Fibroblast of villous mesenchyme (primary cell): ENCODE measurements at regions not wholly inside any gene's neighbourhood (a gene's known extent, or its start where the extent isn't known, plus 50 kb on each side); places are given as distances from the start of the nearest gene placed in this dataset.

ENCODE experiments used
- DNase-seq: peaks from one replicate; pipeline ENCODE4 v3.0.0-alpha.2; 2010; ENCODE audit warnings: low read depth
- H3K4me3 ChIP-seq: 2 replicates; pipeline ENCODE4 v1.5.1; 2011; ENCODE audit warnings: low read depth, mild to moderate bottlenecking, low read length
- TF ChIP-seq, protein P1 (sequence below): IDR thresholded peaks from 2 replicates; pipeline ENCODE4 v1.5.1; 2012; ENCODE audit warnings: low read depth, mild to moderate bottlenecking, low read length; ENCODE audit not compliant: insufficient read depth

DNA sequence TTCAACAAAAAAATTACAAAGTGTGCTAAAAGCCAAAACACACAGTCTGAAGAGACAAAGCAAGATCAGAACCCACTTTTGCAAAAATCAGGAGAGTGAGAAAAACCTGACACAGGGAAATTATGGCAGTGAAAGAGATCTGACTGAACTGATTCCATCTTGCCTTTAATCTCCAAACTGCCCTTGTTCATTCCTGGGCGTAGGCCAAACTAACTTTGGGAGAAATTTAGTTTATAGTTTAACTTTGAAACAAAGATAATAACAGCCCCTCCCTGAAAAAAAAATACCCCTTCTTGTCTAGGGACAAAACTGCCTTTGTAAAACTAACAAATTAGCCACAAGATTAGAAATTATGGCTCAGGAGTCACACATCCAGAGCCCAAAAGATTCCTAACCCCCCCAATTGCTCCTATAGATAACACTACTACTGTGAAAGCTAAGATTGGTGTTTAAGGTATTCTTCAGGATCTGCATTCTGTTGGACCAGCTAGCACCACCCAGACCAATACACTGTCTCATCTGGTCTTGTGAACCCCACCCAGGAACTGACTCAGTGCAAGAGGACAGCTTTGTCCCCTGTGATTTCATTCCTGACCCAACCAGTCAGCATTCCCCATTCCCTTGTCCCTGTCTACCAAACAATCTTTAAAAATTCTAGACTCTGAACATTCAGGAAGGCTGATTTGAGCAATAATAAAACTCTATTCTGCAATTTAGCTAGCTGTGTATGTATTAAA is 226.1 kb upstream of the SH3BP4 start:
- no peak overlapping the region for H3K4me3 ChIP-seq
- TF ChIP-seq, protein P1, sequence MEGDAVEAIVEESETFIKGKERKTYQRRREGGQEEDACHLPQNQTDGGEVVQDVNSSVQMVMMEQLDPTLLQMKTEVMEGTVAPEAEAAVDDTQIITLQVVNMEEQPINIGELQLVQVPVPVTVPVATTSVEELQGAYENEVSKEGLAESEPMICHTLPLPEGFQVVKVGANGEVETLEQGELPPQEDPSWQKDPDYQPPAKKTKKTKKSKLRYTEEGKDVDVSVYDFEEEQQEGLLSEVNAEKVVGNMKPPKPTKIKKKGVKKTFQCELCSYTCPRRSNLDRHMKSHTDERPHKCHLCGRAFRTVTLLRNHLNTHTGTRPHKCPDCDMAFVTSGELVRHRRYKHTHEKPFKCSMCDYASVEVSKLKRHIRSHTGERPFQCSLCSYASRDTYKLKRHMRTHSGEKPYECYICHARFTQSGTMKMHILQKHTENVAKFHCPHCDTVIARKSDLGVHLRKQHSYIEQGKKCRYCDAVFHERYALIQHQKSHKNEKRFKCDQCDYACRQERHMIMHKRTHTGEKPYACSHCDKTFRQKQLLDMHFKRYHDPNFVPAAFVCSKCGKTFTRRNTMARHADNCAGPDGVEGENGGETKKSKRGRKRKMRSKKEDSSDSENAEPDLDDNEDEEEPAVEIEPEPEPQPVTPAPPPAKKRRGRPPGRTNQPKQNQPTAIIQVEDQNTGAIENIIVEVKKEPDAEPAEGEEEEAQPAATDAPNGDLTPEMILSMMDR, result no peak
- DNase-seq, result no peak

DNA sequence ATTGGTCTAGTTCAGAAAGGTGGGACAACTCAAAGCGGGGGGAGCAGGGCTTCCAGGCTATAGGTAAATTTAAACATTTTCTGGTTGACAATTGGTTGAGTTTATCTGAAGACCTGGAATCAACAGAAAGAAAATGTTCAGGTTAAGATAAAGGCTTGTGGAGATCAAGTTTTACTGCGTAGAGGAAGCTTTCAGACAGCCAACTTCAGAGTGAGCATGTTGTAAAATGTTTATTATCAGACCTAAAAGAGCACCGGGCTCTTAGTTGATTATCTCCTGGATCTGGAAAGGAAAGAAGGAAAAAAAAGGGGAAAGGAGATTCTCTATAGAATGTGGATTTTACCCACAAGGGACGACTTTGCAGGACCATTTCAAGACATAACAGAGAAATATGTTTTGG is 227.0 kb upstream of the SH3BP4 start:
- H3K4me3 ChIP-seq, result no peak overlapping the region
- no peak for DNase-seq
- TF ChIP-seq, protein P1, result no peak

DNA sequence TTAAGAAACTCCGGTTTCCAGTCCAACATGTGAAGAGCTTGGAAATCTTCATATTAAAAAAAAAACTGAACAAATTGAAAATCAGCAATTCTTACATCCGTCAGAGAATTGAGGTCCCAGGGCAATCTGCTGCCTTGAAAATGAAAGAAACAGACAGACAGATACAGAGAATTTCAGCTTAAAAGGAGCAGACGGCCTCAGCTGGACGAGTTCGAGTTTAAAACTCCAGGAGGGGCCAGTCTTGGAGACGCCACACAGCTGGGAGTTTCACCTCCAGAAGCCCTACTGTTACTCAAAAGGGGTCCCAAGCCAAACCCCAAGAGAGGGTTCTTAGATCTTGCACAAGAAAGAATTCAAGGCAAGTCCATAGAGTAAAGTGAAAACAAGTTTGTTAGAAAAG is 226.5 kb upstream of the ARL4C start:
- DNase-seq, result no peak
- no peak overlapping the region for H3K4me3 ChIP-seq
- TF ChIP-seq, protein P1, result no peak

DNA sequence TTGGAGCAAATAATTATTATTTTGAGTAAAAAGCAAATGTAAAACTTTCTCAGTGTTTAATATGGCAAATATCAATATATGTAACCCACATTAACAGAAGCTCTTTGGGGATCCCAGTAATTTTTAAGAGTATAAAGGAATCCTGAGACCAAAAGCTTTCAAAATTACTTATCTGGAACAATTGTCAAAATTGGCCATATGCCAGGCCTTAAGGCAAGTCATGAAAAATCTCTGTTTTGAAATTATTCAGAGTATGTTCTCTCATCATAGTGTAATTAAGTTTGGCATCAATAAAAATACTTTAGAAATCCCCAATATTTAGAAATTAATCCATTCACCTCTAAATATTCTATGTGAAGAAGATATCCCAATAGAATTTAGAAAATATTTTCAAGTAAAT is 225.3 kb upstream of the ARL4C start:
- TF ChIP-seq, protein P1, result no peak

DNA sequence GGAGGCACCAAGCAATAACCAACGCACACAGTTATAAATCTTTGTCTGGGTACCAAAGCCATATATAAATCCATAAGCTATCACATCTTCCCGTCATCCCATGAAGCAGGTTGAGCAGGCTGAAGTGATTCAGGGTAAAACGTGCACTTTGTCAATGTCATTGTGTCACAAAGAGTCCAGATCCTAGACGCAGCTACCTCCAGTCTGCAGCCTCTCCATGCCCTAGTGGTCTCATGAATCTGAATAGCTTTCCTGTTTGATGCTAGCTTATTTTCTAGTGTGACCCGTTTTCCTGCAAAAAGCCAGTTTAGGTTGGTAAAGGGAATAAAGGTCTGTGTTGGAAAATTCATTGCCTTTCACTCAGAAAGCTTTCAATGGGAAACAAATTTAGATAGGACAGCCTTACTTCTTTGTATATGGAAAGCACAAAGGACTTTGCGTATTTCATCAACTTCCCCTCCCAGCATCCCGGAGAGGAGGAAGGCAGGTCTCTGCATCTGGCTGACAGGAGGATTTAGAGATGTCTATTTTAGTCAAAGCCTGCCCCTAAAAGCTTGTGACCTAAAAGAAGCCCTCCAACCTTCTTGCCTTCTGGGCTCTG is 222.3 kb upstream of the ARL4C start:
- H3K4me3 ChIP-seq, result no peak overlapping the region
- DNase-seq, result no peak
- TF ChIP-seq, protein P1, result no peak

More for the DNA sequence above, 225.3 kb upstream of the ARL4C start:
- no peak for DNase-seq
- no peak overlapping the region for H3K4me3 ChIP-seq

DNA sequence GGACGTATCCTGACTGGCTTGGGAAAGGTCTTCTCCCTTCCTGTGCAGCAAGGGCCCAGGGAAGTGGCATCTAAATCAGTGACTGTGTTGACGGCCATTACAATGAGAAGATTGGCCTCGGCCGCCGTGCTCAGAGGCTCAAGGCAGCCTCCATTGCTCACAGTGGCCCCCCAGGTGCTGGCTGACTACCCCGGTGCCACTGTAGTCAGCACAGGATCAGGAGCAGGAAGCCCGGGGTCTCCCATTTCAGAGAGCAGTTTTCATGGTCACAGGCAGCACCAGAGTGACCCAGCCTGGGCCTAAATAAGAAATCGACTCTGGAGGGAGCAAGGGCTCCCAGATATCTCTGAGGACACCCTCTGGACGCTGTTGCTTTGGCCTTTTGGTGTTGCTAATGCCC is 219.4 kb upstream of the ARL4C start:
- TF ChIP-seq, protein P1, result no peak
- no peak overlapping the region for H3K4me3 ChIP-seq
- DNase-seq, result no peak
